ENCODE measurements at regions not wholly inside any gene's neighbourhood (a gene's known extent, or its start where the extent isn't known, plus 50 kb on each side); places are given as distances from the start of the nearest gene placed in this dataset.

GRCh38 chrX:9260603-9261002, 204.3 kb upstream of the TBL1X start:
- no peak for TF ChIP-seq CTCF (IDR thresholded peaks at IDR 0.05)
- TF ChIP-seq POLR2A (IDR thresholded peaks at IDR 0.05), result no peak

All from right lobe of liver (tissue), 4 donors.